Colonic mucosa (tissue), 4 donors: ENCODE measurements at regions not wholly inside any gene's neighbourhood (a gene's known extent, or its start where the extent isn't known, plus 50 kb on each side); places are given as distances from the start of the nearest gene placed in this dataset.

Experiments
- DNase-seq: peaks from one replicate; pipeline ENCODE4 v3.0.0-alpha.2; 2020
- H3K27ac ChIP-seq: fragments of 200-600 bp; one replicate; pipeline ENCODE4 v1.8.0; 2021
- H3K27me3 ChIP-seq: fragments of 200-600 bp; one replicate; pipeline ENCODE4 v1.8.0; 2021
- H3K36me3 ChIP-seq: fragments of 200-600 bp; one replicate; pipeline ENCODE4 v1.8.0; 2021
- H3K4me1 ChIP-seq: fragments of 200-600 bp; one replicate; pipeline ENCODE4 v1.8.0; 2021; ENCODE audit warnings: mild to moderate bottlenecking
- H3K4me3 ChIP-seq: fragments of 200-600 bp; one replicate; pipeline ENCODE4 v1.8.0; 2021
- H3K9ac ChIP-seq, 2 donors: one replicate each; pipeline ENCODE4 v1.7.0; 2013; ENCODE audit warnings: control low read depth in 2 of 2, low read depth in 2 of 2, low read length in 2 of 2
- H3K9me3 ChIP-seq: fragments of 200-600 bp; one replicate; pipeline ENCODE4 v1.8.0; 2021
- intact Hi-C: fragments of 100-400 bp; cut with DNase I; formaldehyde crosslinking; loops from one replicate; pipeline ENCODE4 v1.14.1; 2022
- TF ChIP-seq, protein P1 (sequence below): fragments of 200-600 bp; IDR thresholded peaks from one replicate; pipeline ENCODE4 v1.8.0; 2022; ENCODE audit warnings: antibody characterized with exemption, mild to moderate bottlenecking
- donor health status: healthy.
- donor health status: DM: no; HTN: no; CAD: no.
- donor health status: DM: no; HTN: no; CAD: no.

DNA sequence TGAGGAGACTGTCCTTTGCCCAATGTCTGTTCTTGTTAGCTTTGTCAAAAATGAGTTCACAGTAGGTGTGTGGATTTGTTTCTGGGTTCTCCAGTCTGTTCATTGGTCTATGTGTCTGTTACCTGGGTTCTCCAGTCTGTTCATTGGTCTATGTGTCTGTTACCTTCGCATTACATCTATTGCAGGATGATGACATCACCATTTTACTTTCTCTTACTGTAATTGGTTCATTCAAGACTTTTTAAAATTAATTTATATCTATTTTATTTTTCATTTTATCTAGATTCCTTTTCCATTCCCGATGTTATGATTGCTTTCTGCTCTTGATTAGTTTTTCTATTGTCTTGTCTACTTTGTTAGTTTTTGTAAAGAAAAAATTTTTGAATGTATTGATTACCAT lies 615.5 kb downstream of the SOX5 start:
- H3K9ac ChIP-seq, result no peak overlapping the region
- H3K4me1 ChIP-seq, result no peaks in the 10 kb centered on the region
- intact Hi-C loops, result no loop called here
- no peaks in the 10 kb centered on the region for H3K9me3 ChIP-seq
- no peak overlapping the region for H3K27ac ChIP-seq
- no peaks in the 10 kb centered on the region for H3K36me3 ChIP-seq
- H3K4me3 ChIP-seq, result no peak overlapping the region
- DNase-seq, result no peak
- TF ChIP-seq, protein P1, sequence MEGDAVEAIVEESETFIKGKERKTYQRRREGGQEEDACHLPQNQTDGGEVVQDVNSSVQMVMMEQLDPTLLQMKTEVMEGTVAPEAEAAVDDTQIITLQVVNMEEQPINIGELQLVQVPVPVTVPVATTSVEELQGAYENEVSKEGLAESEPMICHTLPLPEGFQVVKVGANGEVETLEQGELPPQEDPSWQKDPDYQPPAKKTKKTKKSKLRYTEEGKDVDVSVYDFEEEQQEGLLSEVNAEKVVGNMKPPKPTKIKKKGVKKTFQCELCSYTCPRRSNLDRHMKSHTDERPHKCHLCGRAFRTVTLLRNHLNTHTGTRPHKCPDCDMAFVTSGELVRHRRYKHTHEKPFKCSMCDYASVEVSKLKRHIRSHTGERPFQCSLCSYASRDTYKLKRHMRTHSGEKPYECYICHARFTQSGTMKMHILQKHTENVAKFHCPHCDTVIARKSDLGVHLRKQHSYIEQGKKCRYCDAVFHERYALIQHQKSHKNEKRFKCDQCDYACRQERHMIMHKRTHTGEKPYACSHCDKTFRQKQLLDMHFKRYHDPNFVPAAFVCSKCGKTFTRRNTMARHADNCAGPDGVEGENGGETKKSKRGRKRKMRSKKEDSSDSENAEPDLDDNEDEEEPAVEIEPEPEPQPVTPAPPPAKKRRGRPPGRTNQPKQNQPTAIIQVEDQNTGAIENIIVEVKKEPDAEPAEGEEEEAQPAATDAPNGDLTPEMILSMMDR, result no peak
- H3K27me3 ChIP-seq, result no peaks in the 10 kb centered on the region

DNA sequence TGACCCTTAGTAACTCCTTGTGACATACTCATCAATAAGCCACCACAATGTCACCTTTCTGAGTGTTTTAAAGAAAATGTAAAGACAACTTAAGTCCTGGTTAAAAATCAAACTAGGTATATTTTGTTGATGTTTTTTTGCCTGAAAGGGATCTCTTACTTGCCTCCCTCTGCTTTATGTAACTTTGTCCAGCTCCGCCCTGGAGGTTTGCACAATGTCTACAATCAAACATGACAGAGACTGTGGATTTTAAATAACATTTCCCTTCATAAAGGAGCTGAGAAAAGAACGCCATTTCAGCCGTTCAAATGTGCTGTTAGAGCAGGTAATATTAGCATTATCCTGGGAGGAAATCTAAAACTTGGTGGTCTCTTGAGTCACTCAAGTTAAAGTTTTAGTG lies 613.9 kb downstream of the SOX5 start:
- intact Hi-C loops, result no loop called here
- TF ChIP-seq, protein P1, result no peak
- H3K9ac ChIP-seq, result no peak overlapping the region
- H3K27me3 ChIP-seq, result no peaks in the 10 kb centered on the region
- H3K4me3 ChIP-seq, result no peak overlapping the region
- no peak for DNase-seq
- no peaks in the 10 kb centered on the region for H3K9me3 ChIP-seq
- H3K36me3 ChIP-seq, result no peaks in the 10 kb centered on the region
- no peak overlapping the region for H3K27ac ChIP-seq
- H3K4me1 ChIP-seq, result no peaks in the 10 kb centered on the region

DNA sequence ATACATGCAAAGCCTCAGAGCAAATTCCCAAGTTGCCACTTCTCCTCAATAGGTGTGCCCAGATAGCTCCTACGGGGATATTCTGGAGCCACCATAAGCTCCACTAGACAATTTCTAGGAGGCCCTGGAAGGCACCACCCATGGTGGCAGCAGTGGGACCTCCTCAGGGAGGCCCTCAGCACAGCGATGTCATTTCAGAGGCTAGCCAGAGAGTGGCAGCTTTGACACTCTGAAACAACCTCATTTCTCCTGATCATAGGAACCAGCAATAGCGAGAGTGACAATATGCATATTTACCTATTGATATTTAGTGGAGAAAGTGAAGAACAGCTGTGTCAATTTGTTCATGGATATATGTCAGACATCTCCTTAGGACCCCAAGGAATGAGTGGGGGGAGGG lies 612.3 kb downstream of the SOX5 start:
- Histone ChIP-seq H3K4me3 (no peak overlapping the region), H3K4me1 (no peaks in the 10 kb centered on the region), H3K27me3 (no peaks in the 10 kb centered on the region), H3K9ac (no peak overlapping the region), H3K27ac (no peak overlapping the region), H3K36me3 (no peaks in the 10 kb centered on the region), H3K9me3 (no peaks in the 10 kb centered on the region)
- TF ChIP-seq, protein P1, result no peak
- DNase-seq, result no peak
- intact Hi-C loops, result no loop called here

DNA sequence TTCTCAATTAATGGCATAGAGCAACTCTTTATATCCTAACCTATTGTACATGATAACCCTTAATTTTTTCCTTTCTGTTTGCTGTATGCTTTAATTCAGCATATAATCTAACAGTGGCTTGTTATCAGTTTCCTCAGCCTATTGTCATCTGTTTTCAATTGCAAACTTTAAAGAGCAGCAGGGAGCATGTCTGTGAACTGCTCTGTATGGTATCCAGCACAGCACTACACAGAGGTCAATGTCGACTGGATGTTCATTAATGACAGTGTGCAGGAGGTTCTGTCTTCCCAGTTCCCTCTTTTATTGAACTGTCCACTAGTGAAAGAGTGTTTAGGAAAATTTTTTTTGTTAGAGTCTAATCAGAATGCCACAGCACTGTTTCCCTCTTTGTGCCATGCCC lies 609.1 kb downstream of the SOX5 start:
- no peaks in the 10 kb centered on the region for H3K9me3 ChIP-seq
- no peaks in the 10 kb centered on the region for H3K27me3 ChIP-seq
- TF ChIP-seq, protein P1, result no peak
- no peak overlapping the region for H3K4me3 ChIP-seq
- H3K36me3 ChIP-seq, result no peaks in the 10 kb centered on the region
- no peak for DNase-seq
- no peak overlapping the region for H3K27ac ChIP-seq
- H3K9ac ChIP-seq, result no peak overlapping the region
- intact Hi-C loops, result no loop called here
- no peaks in the 10 kb centered on the region for H3K4me1 ChIP-seq

DNA sequence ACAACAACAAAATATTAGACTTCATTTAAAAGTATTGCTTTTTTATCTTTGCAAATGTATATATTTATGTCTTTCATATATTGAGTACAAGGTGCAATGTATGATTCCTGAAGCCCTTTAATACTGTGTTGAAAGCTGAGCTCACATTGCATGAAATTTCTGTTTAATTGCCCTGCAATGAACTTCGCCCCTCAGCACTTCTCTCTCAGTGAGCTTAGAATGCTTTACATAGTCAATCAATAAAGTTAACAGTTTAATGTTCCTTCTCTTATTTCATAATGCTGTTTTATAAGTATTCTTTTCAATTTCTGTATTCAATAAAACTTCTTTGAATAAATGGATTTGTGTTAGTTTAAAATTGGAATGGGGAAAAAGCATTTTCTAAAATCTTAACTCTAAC lies 607.1 kb downstream of the SOX5 start:
- intact Hi-C loops, result no loop called here
- no peak overlapping the region for H3K9ac ChIP-seq
- H3K27ac ChIP-seq, result no peak overlapping the region
- no peaks in the 10 kb centered on the region for H3K9me3 ChIP-seq
- H3K36me3 ChIP-seq, result no peaks in the 10 kb centered on the region
- TF ChIP-seq, protein P1, result no peak
- H3K4me1 ChIP-seq, result no peaks in the 10 kb centered on the region
- H3K4me3 ChIP-seq, result no peak overlapping the region
- no peaks in the 10 kb centered on the region for H3K27me3 ChIP-seq
- no peak for DNase-seq

DNA sequence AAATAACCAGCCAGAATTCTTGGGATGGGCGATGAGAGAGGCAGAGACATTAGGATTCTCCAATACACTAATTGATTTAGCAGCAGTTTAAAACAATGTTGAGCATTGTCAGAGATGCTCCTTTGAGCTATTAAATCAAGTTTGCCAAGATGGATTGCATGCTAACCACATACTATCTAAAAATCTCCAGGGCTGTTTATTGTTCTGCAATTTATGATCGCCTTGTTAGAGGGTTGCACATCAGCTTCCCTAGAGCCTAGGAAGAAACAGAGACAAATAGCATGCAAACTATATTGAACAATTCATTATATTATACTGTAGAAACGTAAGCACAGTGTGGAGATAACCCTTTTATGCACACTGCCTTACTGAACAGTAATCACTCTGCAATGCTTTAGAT lies 599.9 kb downstream of the SOX5 start:
- TF ChIP-seq, protein P1, result no peak
- Histone ChIP-seq H3K4me1 (no peaks in the 10 kb centered on the region), H3K36me3 (no peaks in the 10 kb centered on the region), H3K9me3 (no peaks in the 10 kb centered on the region), H3K4me3 (no peak overlapping the region), H3K9ac (no peak overlapping the region), H3K27ac (no peak overlapping the region), H3K27me3 (no peaks in the 10 kb centered on the region)
- intact Hi-C loops, result no loop called here
- no peak for DNase-seq
